Ishikawa (cell line): ENCODE measurements at regions not wholly inside any gene's neighbourhood (a gene's known extent, or its start where the extent isn't known, plus 50 kb on each side); places are given as distances from the start of the nearest gene placed in this dataset.

Source experiments
- TCF12 ChIP-seq: IDR thresholded peaks from 2 replicates; pipeline ENCODE4 v1.6.1; 2012; ENCODE audit warnings: low read depth
- TF ChIP-seq, protein P1 (sequence below): IDR thresholded peaks from 2 replicates; pipeline ENCODE4 v1.6.1; 2012

DNA sequence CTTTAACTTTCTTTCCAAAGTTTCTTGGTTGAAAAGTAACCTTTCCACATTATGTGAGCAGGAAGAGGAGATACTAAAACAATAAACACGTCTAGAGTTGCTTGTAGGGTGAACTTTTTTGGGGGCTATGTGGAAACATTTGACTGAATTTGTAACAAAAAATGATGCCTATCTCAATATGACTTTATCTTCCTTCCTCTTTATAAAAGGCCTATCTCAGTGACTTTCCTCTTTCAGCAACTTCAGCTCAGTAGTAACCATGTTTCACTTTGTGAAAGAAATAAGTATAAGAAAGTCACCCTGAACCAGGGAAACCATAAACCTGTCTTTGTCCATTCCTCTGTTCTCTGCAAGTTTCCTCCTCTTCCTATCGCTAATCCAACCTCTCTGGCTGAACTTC is 124.7 kb upstream of the TMEM164 start:
- TF ChIP-seq TCF12: no peak
- TF ChIP-seq, protein P1, sequence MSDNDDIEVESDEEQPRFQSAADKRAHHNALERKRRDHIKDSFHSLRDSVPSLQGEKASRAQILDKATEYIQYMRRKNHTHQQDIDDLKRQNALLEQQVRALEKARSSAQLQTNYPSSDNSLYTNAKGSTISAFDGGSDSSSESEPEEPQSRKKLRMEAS: no peak
